GM06990 (cell line): ENCODE measurements at regions not wholly inside any gene's neighbourhood (a gene's known extent, or its start where the extent isn't known, plus 50 kb on each side); places are given as distances from the start of the nearest gene placed in this dataset.

ENCODE experiments used
- DNase-seq: peaks from one replicate; pipeline ENCODE4 v3.0.0-alpha.2; 2011; ENCODE audit not compliant: insufficient read length; ENCODE audit errors: extremely low read depth
- H3K27me3 ChIP-seq: replicated peaks from 2 replicates; pipeline ENCODE4 v1.6.0; 2011; ENCODE audit warnings: low read length; ENCODE audit not compliant: control insufficient read depth, insufficient read depth
- H3K36me3 ChIP-seq: 2 replicates; pipeline ENCODE4 v1.5.1; 2011; ENCODE audit warnings: low read length; ENCODE audit not compliant: control insufficient read depth, insufficient read depth
- H3K4me3 ChIP-seq: replicated peaks from 2 replicates; pipeline ENCODE4 v1.5.1; 2011; ENCODE audit warnings: low read depth, mild to moderate bottlenecking, control low read depth, low read length
- CTCF ChIP-seq: IDR thresholded peaks from 2 replicates; pipeline ENCODE4 v1.5.1; 2011; ENCODE audit warnings: low read length, control low read depth, mild to moderate bottlenecking, inconsistent platforms; ENCODE audit not compliant: insufficient read depth, poor library complexity, severe bottlenecking

DNA sequence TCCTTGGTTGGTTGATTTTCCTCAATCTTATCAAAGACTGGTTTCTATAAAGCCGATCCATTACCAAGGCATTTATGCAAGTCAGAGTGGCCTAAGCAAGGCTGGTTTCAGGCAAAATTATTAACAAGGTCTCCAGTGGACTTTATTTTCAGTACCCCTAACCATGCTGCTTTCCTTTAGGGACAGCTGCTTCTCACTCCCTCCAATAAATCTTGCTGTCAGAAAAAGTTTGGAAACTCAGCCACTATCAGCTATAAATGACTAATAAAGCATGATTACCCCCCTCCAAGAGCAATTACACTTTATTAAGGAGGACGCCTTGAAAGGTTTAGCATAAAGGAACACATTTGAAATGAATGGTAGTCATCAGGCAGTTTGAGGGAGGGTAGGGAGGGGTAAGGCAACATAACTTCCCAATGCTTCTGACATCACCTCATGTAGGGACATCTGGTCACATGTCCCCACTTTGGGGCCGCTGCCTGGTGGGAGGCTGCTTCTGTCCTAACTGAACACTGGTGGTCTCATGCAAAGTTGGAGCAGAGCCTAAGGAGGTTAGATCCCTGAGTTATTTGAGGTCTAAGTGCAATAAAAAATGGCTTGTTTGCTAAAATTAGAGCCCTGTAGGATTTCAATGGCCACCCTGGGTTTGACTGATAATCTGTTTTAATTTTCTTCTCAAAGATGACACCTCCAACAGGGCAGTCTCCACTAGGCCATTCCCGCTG, 58.0 kb upstream of the TMEM178A start:
- Histone ChIP-seq H3K36me3 (no peaks in the 10 kb centered on the region), H3K4me3 (no peak overlapping the region), H3K27me3 (no peaks in the 10 kb centered on the region; the same call in 1 of the 2 replicates)
- TF ChIP-seq CTCF: no peak
- DNase-seq: no peak

DNA sequence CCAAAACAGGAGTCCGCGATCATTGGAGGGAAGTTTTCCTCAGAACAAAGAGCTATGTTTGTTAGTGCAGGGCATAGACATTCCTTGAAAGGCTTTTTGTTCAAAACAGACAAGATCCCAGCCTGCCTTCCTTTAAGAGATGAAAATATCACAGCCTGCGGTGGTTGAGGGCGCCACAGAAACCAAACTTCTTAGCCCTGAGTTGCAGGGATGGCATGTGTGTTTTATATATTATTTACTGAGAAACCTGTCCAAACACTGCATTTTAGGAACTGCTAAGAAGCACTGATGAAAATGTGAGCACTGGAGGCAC, 57.5 kb upstream of the TMEM178A start:
- DNase-seq: no peak
- Histone ChIP-seq H3K36me3 (no peaks in the 10 kb centered on the region), H3K4me3 (no peak overlapping the region), H3K27me3 (no peaks in the 10 kb centered on the region; the same call in 1 of the 2 replicates)
- no peak for TF ChIP-seq CTCF

- DNase-seq: no peak
Observed at GRCh38 chr2:39608686-39609441, 56.9 kb upstream of the TMEM178A start.

GRCh38 chr2:39609917-39610316, 55.8 kb upstream of the TMEM178A start:
- Histone ChIP-seq H3K36me3 (no peaks in the 10 kb centered on the region), H3K4me3 (no peak overlapping the region), H3K27me3 (no peaks in the 10 kb centered on the region; the same call in 1 of the 2 replicates)
- no peak for TF ChIP-seq CTCF
- no peak for DNase-seq

More at GRCh38 chr2:39608686-39609441, 56.9 kb upstream of the TMEM178A start:
- Histone ChIP-seq H3K27me3 (no peaks in the 10 kb centered on the region; the same call in 1 of the 2 replicates), H3K36me3 (no peaks in the 10 kb centered on the region), H3K4me3 (no peak overlapping the region)
- TF ChIP-seq CTCF: no peak

DNA sequence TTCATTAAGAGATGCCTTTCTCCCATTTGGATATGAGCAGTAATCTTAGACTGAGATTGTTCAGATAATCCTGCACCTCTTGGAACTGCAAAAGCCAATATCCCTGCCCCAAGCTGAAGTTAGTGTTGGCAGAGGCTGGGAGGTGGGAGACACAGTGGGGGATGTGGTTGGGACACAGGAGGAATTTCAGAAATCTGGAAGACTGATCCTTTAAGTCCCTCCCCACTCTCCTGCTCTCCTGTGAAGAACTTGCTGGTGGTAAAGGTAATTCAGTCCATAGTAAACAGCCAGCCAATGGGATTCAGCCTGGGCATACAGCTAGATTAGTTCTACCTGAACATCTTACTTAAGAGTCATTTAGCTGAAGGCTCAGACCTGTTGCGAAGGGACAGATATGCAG, 50.0 kb upstream of the TMEM178A start:
- TF ChIP-seq CTCF: no peak
- Histone ChIP-seq H3K4me3 (no peak overlapping the region), H3K27me3 (no peaks in the 10 kb centered on the region), H3K36me3 (no peaks in the 10 kb centered on the region)
- DNase-seq: no peak
